A673 (cell line): ENCODE measurements at regions not wholly inside any gene's neighbourhood (a gene's known extent, or its start where the extent isn't known, plus 50 kb on each side); places are given as distances from the start of the nearest gene placed in this dataset.

ENCODE experiments used
- EZH2 ChIP-seq: fragments of 200-600 bp; sonication (generic); IDR thresholded peaks from 2 replicates; pipeline ENCODE4 v1.6.1; 2017; ENCODE audit warnings: borderline replicate concordance, low read depth, mild to moderate bottlenecking, mixed read lengths, antibody characterized with exemption, low read length; ENCODE audit not compliant: poor library complexity, severe bottlenecking
- TF ChIP-seq, protein P1 (sequence below): fragments of 300-800, 200-600 bp; sonication (generic); conservative IDR thresholded peaks from 2 replicates; pipeline ENCODE4 v1.5.1; 2017; ENCODE audit warnings: low read depth, mild to moderate bottlenecking, antibody characterized with exemption, low read length, moderate library complexity, mixed read lengths

DNA sequence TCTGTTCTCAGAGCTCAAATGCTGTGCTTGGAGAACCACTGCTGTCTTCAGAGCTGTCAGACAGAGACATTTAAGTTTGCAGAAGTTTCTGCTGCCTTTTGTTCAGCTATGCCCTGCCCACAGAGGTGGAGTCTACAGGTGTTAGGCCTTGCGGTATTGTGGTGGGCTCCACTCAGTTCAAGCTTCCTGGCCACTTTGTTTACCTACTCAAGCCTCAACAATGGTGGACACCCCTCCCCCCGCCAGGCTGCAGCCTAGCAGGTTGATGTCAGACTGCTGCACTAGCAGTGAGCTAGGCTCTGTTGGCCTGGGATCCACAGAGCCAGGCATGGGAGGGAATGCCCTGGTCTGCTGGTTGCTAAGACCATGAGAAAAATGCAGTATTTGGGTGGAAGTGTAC, 323.8 kb downstream of the BCAT1 start:
- TF ChIP-seq, protein P1, sequence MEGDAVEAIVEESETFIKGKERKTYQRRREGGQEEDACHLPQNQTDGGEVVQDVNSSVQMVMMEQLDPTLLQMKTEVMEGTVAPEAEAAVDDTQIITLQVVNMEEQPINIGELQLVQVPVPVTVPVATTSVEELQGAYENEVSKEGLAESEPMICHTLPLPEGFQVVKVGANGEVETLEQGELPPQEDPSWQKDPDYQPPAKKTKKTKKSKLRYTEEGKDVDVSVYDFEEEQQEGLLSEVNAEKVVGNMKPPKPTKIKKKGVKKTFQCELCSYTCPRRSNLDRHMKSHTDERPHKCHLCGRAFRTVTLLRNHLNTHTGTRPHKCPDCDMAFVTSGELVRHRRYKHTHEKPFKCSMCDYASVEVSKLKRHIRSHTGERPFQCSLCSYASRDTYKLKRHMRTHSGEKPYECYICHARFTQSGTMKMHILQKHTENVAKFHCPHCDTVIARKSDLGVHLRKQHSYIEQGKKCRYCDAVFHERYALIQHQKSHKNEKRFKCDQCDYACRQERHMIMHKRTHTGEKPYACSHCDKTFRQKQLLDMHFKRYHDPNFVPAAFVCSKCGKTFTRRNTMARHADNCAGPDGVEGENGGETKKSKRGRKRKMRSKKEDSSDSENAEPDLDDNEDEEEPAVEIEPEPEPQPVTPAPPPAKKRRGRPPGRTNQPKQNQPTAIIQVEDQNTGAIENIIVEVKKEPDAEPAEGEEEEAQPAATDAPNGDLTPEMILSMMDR: no peak
- no peak for TF ChIP-seq EZH2
